HEK293 (cell line): ENCODE measurements at regions not wholly inside any gene's neighbourhood (a gene's known extent, or its start where the extent isn't known, plus 50 kb on each side); places are given as distances from the start of the nearest gene placed in this dataset.

Source experiments
- CTCF ChIA-PET: fragments of 350-600 bp; formaldehyde crosslinking; extraction: SDS; loops from one replicate; lab custom pipeline; 2021; ENCODE audit warnings: antibody characterized with exemption; lab: Yijun Ruan, JAX
- POLR2A ChIA-PET: fragments of 300-600 bp; formaldehyde crosslinking; extraction: SDS; loops from one replicate; lab custom pipeline; 2020; ENCODE audit warnings: antibody characterized with exemption, inconsistent platforms; lab: Yijun Ruan, JAX
- H3K27ac ChIP-seq: fragments of 200-500 bp; sonication (Bioruptor generic); 2 replicates; pipeline ENCODE4 v1.5.1; 2014; ENCODE audit warnings: low read depth, low read length, control low read depth, inconsistent platforms; ENCODE audit errors: extremely low read depth
- H3K36me3 ChIP-seq, 2 experiments: fragments of 200-500 bp in 1 of 2; sonication (Bioruptor generic) in 1 of 2; 1 replicate in 1 of 2; 2 replicates in 1 of 2; pipeline ENCODE4 v1.5.1; 2014 to 2017; ENCODE audit warnings: inconsistent platforms in 2 of 2, low read length in 2 of 2; ENCODE audit not compliant: control insufficient read depth in 2 of 2, insufficient read depth in 1 of 2
- H3K4me1 ChIP-seq: fragments of 200-500 bp; sonication (Bioruptor generic); 2 replicates; pipeline ENCODE4 v1.5.1; 2014; ENCODE audit warnings: mild to moderate bottlenecking, low read length, inconsistent platforms; ENCODE audit not compliant: control insufficient read depth, insufficient read depth
- H3K4me3 ChIP-seq: 2 replicates; pipeline ENCODE4 v1.5.1; 2011; ENCODE audit warnings: low read depth, mild to moderate bottlenecking, control low read depth, low read length, moderate library complexity
- H3K9me3 ChIP-seq: fragments of 200-500 bp; sonication (Bioruptor generic); 2 replicates; pipeline ENCODE4 v1.5.1; 2014; ENCODE audit warnings: low read depth, low read length, inconsistent platforms; ENCODE audit not compliant: control insufficient read depth, insufficient read depth
- GLIS2 ChIP-seq: fragments of 450-650 bp; formaldehyde crosslinking; IDR thresholded peaks from 2 replicates; pipeline ENCODE4 v1.5.1; 2016; ENCODE audit warnings: missing biosample characterization, missing genetic modification characterization
- PRDM4 ChIP-seq: fragments of 450-650 bp; formaldehyde crosslinking; IDR thresholded peaks from 2 replicates; pipeline ENCODE4 v1.5.1; 2017; ENCODE audit warnings: missing biosample characterization, missing genetic modification characterization
- SETDB1 ChIP-seq: IDR thresholded peaks from one replicate; pipeline ENCODE4 v1.6.1; 2017; ENCODE audit warnings: mild to moderate bottlenecking, low read length, moderate library complexity, mixed read lengths; ENCODE audit not compliant: insufficient read length
- WT1 ChIP-seq: fragments of 450-650 bp; formaldehyde crosslinking; IDR thresholded peaks from 2 replicates; pipeline ENCODE4 v1.5.1; 2016; ENCODE audit warnings: missing biosample characterization, missing genetic modification characterization
- ZEB2 ChIP-seq: fragments of 450-650 bp; formaldehyde crosslinking; IDR thresholded peaks from 2 replicates; pipeline ENCODE4 v1.5.1; 2016; ENCODE audit warnings: missing biosample characterization, missing genetic modification characterization
- ZNF324 ChIP-seq: fragments of 450-650 bp; formaldehyde crosslinking; IDR thresholded peaks from 2 replicates; pipeline ENCODE4 v1.5.1; 2016; ENCODE audit warnings: missing biosample characterization, missing genetic modification characterization
- ZNF366 ChIP-seq: fragments of 450-650 bp; formaldehyde crosslinking; conservative IDR thresholded peaks from 2 replicates; pipeline ENCODE4 v1.5.1; 2016; ENCODE audit warnings: missing biosample characterization, missing genetic modification characterization
- ZNF404 ChIP-seq: fragments of 450-650 bp; formaldehyde crosslinking; IDR thresholded peaks from 2 replicates; pipeline ENCODE4 v1.5.1; 2017; ENCODE audit warnings: missing biosample characterization, missing genetic modification characterization
- ZNF426 ChIP-seq: fragments of 450-650 bp; formaldehyde crosslinking; IDR thresholded peaks from 2 replicates; pipeline ENCODE4 v1.5.1; 2017; ENCODE audit warnings: missing biosample characterization, missing genetic modification characterization, mild to moderate bottlenecking, inconsistent platforms, moderate library complexity
- ZNF433 ChIP-seq: fragments of 450-650 bp; formaldehyde crosslinking; IDR thresholded peaks from 2 replicates; pipeline ENCODE4 v1.5.1; 2016; ENCODE audit warnings: missing biosample characterization, missing genetic modification characterization, low read depth
- ZNF521 ChIP-seq: fragments of 450-650 bp; formaldehyde crosslinking; IDR thresholded peaks from 2 replicates; pipeline ENCODE4 v1.5.1; 2017; ENCODE audit warnings: missing biosample characterization, mild to moderate bottlenecking, missing genetic modification characterization
- ZNF558 ChIP-seq: fragments of 450-650 bp; formaldehyde crosslinking; IDR thresholded peaks from 2 replicates; pipeline ENCODE4 v1.5.1; 2016; ENCODE audit warnings: missing biosample characterization, missing genetic modification characterization
- ZNF624 ChIP-seq: fragments of 450-650 bp; formaldehyde crosslinking; IDR thresholded peaks from 2 replicates; pipeline ENCODE4 v1.5.1; 2017; ENCODE audit warnings: missing biosample characterization, missing genetic modification characterization
- ZNF626 ChIP-seq: fragments of 450-650 bp; sonication (Bioruptor Pico); formaldehyde crosslinking; IDR thresholded peaks from 2 replicates; pipeline ENCODE4 v1.5.1; 2018; ENCODE audit warnings: missing biosample characterization, missing genetic modification characterization, inconsistent platforms
- ZNF707 ChIP-seq: fragments of 450-650 bp; formaldehyde crosslinking; IDR thresholded peaks from 2 replicates; pipeline ENCODE4 v1.5.1; 2016; ENCODE audit warnings: missing biosample characterization, missing genetic modification characterization
- TF ChIP-seq, protein P1 (sequence below): fragments of 450-650 bp; formaldehyde crosslinking; IDR thresholded peaks from 2 replicates; pipeline ENCODE4 v1.5.1; 2016; ENCODE audit warnings: missing biosample characterization, missing genetic modification characterization, low read depth
- TF ChIP-seq, protein P2 (sequence below): fragments of 450-650 bp; formaldehyde crosslinking; IDR thresholded peaks from 2 replicates; pipeline ENCODE4 v1.5.1; 2016; ENCODE audit warnings: missing biosample characterization, missing genetic modification characterization, borderline replicate concordance

DNA sequence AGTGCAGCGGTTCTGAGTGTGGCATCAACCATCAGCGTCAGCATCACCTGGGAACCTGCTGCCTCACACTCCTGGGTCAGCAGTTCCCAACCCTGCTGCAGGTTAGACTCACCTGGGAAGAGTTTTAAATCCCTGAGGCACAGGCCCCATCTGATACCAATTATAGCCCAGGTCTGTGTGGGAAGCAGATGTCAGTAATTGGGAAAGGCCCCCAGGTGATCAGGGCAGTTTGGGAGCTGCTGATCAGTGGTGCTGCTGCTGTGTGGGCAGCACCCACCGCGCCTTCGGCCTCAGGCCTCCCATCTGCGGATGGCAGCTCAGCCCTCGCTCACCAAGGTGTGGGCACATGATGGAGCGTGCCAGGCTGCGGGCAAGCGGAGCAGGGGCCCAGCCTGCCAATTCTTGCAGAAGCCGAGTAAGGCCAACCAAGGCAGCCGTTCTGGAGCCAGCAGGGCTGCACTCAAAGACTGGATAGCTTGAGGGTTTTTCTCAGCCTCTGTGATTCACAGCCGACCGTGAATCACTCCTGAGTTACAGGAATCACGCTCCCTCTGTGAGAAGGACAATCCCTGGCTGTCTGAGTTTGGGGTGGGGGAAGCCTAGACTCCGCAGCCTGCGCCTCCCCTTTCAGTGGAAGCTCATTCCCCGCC lies 155.6 kb upstream of the SFSWAP start (continued):
- TF ChIP-seq WT1 (no peak), ZNF324 (tag by site-specific recombination) (no peak), SETDB1 (no peak), PRDM4 (tag by site-specific recombination) (no peak), ZNF558 (no peak), ZNF433 (no peak)
- TF ChIP-seq, protein P1, sequence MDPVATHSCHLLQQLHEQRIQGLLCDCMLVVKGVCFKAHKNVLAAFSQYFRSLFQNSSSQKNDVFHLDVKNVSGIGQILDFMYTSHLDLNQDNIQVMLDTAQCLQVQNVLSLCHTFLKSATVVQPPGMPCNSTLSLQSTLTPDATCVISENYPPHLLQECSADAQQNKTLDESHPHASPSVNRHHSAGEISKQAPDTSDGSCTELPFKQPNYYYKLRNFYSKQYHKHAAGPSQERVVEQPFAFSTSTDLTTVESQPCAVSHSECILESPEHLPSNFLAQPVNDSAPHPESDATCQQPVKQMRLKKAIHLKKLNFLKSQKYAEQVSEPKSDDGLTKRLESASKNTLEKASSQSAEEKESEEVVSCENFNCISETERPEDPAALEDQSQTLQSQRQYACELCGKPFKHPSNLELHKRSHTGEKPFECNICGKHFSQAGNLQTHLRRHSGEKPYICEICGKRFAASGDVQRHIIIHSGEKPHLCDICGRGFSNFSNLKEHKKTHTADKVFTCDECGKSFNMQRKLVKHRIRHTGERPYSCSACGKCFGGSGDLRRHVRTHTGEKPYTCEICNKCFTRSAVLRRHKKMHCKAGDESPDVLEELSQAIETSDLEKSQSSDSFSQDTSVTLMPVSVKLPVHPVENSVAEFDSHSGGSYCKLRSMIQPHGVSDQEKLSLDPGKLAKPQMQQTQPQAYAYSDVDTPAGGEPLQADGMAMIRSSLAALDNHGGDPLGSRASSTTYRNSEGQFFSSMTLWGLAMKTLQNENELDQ (tag by site-specific recombination) = no peak

DNA sequence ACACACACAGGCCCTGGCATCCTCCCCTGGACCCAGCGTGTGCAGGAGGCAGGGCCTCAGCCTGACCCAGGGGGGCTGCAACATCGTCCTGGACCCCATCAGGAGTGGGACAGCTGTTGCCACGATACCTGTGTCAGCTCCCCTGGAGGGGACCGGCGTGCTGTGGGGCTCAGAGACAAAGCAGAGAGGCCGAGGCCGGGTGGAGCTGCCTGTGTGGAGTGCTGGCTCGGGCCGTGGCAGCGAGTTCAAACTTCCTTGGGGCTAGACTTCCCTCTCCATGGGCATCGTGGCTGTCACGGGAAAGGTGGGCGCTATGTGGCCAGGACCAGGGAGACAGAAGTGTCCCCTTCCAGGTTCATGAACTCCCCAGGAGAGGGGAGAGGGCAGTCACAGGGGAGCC lies 155.0 kb upstream of the SFSWAP start:
- CTCF ChIA-PET = no interaction called here

More for the DNA sequence above, 155.0 kb upstream of the SFSWAP start:
- no peak overlapping the region for H3K4me3 ChIP-seq
- no peaks in the 10 kb centered on the region for H3K9me3 ChIP-seq
- no peaks in the 10 kb centered on the region for H3K4me1 ChIP-seq
- H3K36me3 ChIP-seq = no peaks in the 10 kb centered on the region
- POLR2A ChIA-PET = no interaction called here
- no peak for TF ChIP-seq ZNF521 (tag by site-specific recombination)
- no peak for TF ChIP-seq ZNF366 (tag by site-specific recombination)
- no peak for TF ChIP-seq ZEB2 (tag by site-specific recombination)
- no peak for TF ChIP-seq SETDB1
- no peak for TF ChIP-seq GLIS2 (tag by site-specific recombination)
- TF ChIP-seq ZNF624 (tag by site-specific recombination) = no peak
- TF ChIP-seq ZNF426 (tag by site-specific recombination) = no peak
- TF ChIP-seq ZNF404 = no peak
- TF ChIP-seq ZNF626 = no peak
- TF ChIP-seq, protein P2, sequence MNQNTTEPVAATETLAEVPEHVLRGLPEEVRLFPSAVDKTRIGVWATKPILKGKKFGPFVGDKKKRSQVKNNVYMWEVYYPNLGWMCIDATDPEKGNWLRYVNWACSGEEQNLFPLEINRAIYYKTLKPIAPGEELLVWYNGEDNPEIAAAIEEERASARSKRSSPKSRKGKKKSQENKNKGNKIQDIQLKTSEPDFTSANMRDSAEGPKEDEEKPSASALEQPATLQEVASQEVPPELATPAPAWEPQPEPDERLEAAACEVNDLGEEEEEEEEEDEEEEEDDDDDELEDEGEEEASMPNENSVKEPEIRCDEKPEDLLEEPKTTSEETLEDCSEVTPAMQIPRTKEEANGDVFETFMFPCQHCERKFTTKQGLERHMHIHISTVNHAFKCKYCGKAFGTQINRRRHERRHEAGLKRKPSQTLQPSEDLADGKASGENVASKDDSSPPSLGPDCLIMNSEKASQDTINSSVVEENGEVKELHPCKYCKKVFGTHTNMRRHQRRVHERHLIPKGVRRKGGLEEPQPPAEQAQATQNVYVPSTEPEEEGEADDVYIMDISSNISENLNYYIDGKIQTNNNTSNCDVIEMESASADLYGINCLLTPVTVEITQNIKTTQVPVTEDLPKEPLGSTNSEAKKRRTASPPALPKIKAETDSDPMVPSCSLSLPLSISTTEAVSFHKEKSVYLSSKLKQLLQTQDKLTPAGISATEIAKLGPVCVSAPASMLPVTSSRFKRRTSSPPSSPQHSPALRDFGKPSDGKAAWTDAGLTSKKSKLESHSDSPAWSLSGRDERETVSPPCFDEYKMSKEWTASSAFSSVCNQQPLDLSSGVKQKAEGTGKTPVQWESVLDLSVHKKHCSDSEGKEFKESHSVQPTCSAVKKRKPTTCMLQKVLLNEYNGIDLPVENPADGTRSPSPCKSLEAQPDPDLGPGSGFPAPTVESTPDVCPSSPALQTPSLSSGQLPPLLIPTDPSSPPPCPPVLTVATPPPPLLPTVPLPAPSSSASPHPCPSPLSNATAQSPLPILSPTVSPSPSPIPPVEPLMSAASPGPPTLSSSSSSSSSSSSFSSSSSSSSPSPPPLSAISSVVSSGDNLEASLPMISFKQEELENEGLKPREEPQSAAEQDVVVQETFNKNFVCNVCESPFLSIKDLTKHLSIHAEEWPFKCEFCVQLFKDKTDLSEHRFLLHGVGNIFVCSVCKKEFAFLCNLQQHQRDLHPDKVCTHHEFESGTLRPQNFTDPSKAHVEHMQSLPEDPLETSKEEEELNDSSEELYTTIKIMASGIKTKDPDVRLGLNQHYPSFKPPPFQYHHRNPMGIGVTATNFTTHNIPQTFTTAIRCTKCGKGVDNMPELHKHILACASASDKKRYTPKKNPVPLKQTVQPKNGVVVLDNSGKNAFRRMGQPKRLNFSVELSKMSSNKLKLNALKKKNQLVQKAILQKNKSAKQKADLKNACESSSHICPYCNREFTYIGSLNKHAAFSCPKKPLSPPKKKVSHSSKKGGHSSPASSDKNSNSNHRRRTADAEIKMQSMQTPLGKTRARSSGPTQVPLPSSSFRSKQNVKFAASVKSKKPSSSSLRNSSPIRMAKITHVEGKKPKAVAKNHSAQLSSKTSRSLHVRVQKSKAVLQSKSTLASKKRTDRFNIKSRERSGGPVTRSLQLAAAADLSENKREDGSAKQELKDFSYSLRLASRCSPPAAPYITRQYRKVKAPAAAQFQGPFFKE (tag by site-specific recombination) = no peak
- no peak for TF ChIP-seq ZNF707 (tag by site-specific recombination)
- no peak overlapping the region for H3K27ac ChIP-seq
